ENCODE measurements at regions not wholly inside any gene's neighbourhood (a gene's known extent, or its start where the extent isn't known, plus 50 kb on each side); places are given as distances from the start of the nearest gene placed in this dataset.

GRCh38 chr4:155566354-155566753 lies 100.3 kb upstream of the GUCY1A1 start:
- TF ChIP-seq CTCF (IDR thresholded peaks at IDR 0.05; ENCODE audit: insufficient read depth, low read length, missing control alignments): no peak
- CTCF ChIA-PET: no interaction called here
- no peak overlapping the region for H3K4me3 ChIP-seq (ENCODE audit: low read depth, low read length)
- POLR2A ChIA-PET: no interaction called here
- no peak for DNase-seq (ENCODE audit: low read depth, low spot score)

GRCh38 chr4:155565776-155566175 lies 100.9 kb upstream of the GUCY1A1 start:
- no peak overlapping the region for H3K4me3 ChIP-seq (ENCODE audit: low read depth, low read length)
- no peak for DNase-seq (ENCODE audit: low read depth, low spot score)
- TF ChIP-seq CTCF (IDR thresholded peaks at IDR 0.05; ENCODE audit: insufficient read depth, low read length, missing control alignments): no peak
- ChIA-PET POLR2A (no interaction called here), CTCF (no interaction called here)

GRCh38 chr4:155565330-155565729 lies 101.3 kb upstream of the GUCY1A1 start:
- POLR2A ChIA-PET: no interaction called here

GRCh38 chr4:155564880-155565279 lies 101.8 kb upstream of the GUCY1A1 start:
- ChIA-PET POLR2A (no interaction called here), CTCF (no interaction called here)
- H3K4me3 ChIP-seq (ENCODE audit: low read depth, low read length): no peak overlapping the region
- DNase-seq (ENCODE audit: low read depth, low spot score): no peak
- no peak for TF ChIP-seq CTCF (IDR thresholded peaks at IDR 0.05; ENCODE audit: insufficient read depth, low read length, missing control alignments)

More at GRCh38 chr4:155565330-155565729, 101.3 kb upstream of the GUCY1A1 start:
- no peak for TF ChIP-seq CTCF (IDR thresholded peaks at IDR 0.05; ENCODE audit: insufficient read depth, low read length, missing control alignments)
- H3K4me3 ChIP-seq (ENCODE audit: low read depth, low read length): no peak overlapping the region
- no peak for DNase-seq (ENCODE audit: low read depth, low spot score)
- CTCF ChIA-PET: no interaction called here

GRCh38 chr4:155564086-155564485 lies 102.6 kb upstream of the GUCY1A1 start:
- ChIA-PET CTCF (no interaction called here), POLR2A (no interaction called here)
- DNase-seq (ENCODE audit: low read depth, low spot score): no peak
- H3K4me3 ChIP-seq (ENCODE audit: low read depth, low read length): no peak overlapping the region
- TF ChIP-seq CTCF (IDR thresholded peaks at IDR 0.05; ENCODE audit: insufficient read depth, low read length, missing control alignments): no peak

GRCh38 chr4:155559915-155560314 lies 106.7 kb upstream of the GUCY1A1 start:
- TF ChIP-seq CTCF (IDR thresholded peaks at IDR 0.05; ENCODE audit: insufficient read depth, low read length, missing control alignments): no peak
- POLR2A ChIA-PET: no interaction called here
- no peak for DNase-seq (ENCODE audit: low read depth, low spot score)
- CTCF ChIA-PET: no interaction called here
- no peak overlapping the region for H3K4me3 ChIP-seq (ENCODE audit: low read depth, low read length)
